SU-DHL-6 (cell line): ENCODE measurements at regions not wholly inside any gene's neighbourhood (a gene's known extent, or its start where the extent isn't known, plus 50 kb on each side); places are given as distances from the start of the nearest gene placed in this dataset.

Source experiments
- H2AFZ ChIP-seq: fragments of 200-600 bp; sonication (generic); 2 replicates; pipeline ENCODE4 v1.6.1; 2014; ENCODE audit warnings: low read depth, mild to moderate bottlenecking, moderate library complexity, mixed read lengths, antibody characterized with exemption, low read length; ENCODE audit not compliant: severe bottlenecking
- H3F3A ChIP-seq: fragments of 200-600 bp; shearing (Covaris generic); 2 replicates; pipeline ENCODE4 v1.6.0; 2016; ENCODE audit warnings: antibody characterized with exemption, mild to moderate bottlenecking; ENCODE audit not compliant: insufficient read depth
- H3K27ac ChIP-seq: fragments of 200-600 bp; sonication (generic); 2 replicates; pipeline ENCODE4 v1.5.1; 2016; ENCODE audit warnings: low read depth, mild to moderate bottlenecking, low read length, moderate library complexity, mixed read lengths
- H3K27me3 ChIP-seq: fragments of 200-600 bp; sonication (generic), shearing (Covaris generic); 2 replicates; pipeline ENCODE4 v1.6.0; 2014; ENCODE audit warnings: mild to moderate bottlenecking, low read length
- H3K36me3 ChIP-seq: fragments of 200-600 bp; sonication (generic); 2 replicates; pipeline ENCODE4 v1.6.1; 2014; ENCODE audit warnings: mild to moderate bottlenecking, low read length, mixed read lengths
- H3K4me2 ChIP-seq: fragments of 300-600, 200-600 bp; shearing (Covaris generic), sonication (generic); 2 replicates; pipeline ENCODE4 v1.6.0; 2014; ENCODE audit warnings: low read length, low read depth, mild to moderate bottlenecking; ENCODE audit not compliant: poor library complexity, severe bottlenecking
- H3K4me3 ChIP-seq: fragments of 200-600 bp; sonication (generic); 2 replicates; pipeline ENCODE4 v1.5.1; 2014; ENCODE audit warnings: antibody characterized with exemption, low read length, mild to moderate bottlenecking, mixed read lengths; ENCODE audit not compliant: insufficient read depth, poor library complexity, severe bottlenecking
- H3K79me2 ChIP-seq: fragments of 200-600 bp; sonication (generic); 2 replicates; pipeline ENCODE4 v1.6.1; 2014; ENCODE audit warnings: mild to moderate bottlenecking, low read length, moderate library complexity; ENCODE audit not compliant: insufficient read depth
- H3K9ac ChIP-seq: fragments of 200-600 bp; sonication (generic); 2 replicates; pipeline ENCODE4 v1.7.0; 2014; ENCODE audit warnings: mild to moderate bottlenecking, low read length
- H3K9me2 ChIP-seq: fragments of 200-600 bp; sonication (generic); replicated peaks from 2 replicates; pipeline ENCODE4 v1.6.1; 2014; ENCODE audit warnings: low read length; ENCODE audit not compliant: insufficient read depth
- H3K9me3 ChIP-seq: fragments of 200-600 bp; sonication (generic); 2 replicates; pipeline ENCODE4 v1.6.1; 2014; ENCODE audit warnings: low read length, mixed read lengths; ENCODE audit not compliant: insufficient read depth
- H4K20me1 ChIP-seq: fragments of 200-600 bp; sonication (generic); 2 replicates; pipeline ENCODE4 v1.6.1; 2014; ENCODE audit warnings: low read depth, mild to moderate bottlenecking, antibody characterized with exemption, low read length, moderate library complexity, mixed read lengths
- EZH2phosphoT487 ChIP-seq: fragments of 200-600 bp; sonication (generic), shearing (Covaris generic); conservative IDR thresholded peaks from 2 replicates; pipeline ENCODE4 v1.6.1; 2018; ENCODE audit warnings: mild to moderate bottlenecking, antibody characterized with exemption, low read length, moderate library complexity, mixed read lengths
- TF ChIP-seq, protein P1 (sequence below): fragments of 200-600 bp; sonication (generic); IDR thresholded peaks from one replicate; pipeline ENCODE4 v1.5.1; 2017; ENCODE audit warnings: antibody characterized with exemption, mild to moderate bottlenecking, low read length, moderate library complexity; ENCODE audit not compliant: insufficient read depth, poor library complexity, severe bottlenecking

GRCh38 chr11:39120890-39121289 lies 2338.6 kb downstream of the LRRC4C start:
- Histone ChIP-seq H2AFZ (no peak overlapping the region), H3K9me3 (no peaks in the 10 kb centered on the region), H3K9me2 (no peaks in the 10 kb centered on the region), H3K4me2 (no peak overlapping the region), H3K27ac (no peak overlapping the region), H3K9ac (no peak overlapping the region), H3K4me3 (no peak overlapping the region), H3K79me2 (no peaks in the 10 kb centered on the region), H3F3A (no peaks in the 10 kb centered on the region), H3K36me3 (no peaks in the 10 kb centered on the region), H4K20me1 (no peaks in the 10 kb centered on the region), H3K27me3 (no peaks in the 10 kb centered on the region)
- TF ChIP-seq, protein P1, sequence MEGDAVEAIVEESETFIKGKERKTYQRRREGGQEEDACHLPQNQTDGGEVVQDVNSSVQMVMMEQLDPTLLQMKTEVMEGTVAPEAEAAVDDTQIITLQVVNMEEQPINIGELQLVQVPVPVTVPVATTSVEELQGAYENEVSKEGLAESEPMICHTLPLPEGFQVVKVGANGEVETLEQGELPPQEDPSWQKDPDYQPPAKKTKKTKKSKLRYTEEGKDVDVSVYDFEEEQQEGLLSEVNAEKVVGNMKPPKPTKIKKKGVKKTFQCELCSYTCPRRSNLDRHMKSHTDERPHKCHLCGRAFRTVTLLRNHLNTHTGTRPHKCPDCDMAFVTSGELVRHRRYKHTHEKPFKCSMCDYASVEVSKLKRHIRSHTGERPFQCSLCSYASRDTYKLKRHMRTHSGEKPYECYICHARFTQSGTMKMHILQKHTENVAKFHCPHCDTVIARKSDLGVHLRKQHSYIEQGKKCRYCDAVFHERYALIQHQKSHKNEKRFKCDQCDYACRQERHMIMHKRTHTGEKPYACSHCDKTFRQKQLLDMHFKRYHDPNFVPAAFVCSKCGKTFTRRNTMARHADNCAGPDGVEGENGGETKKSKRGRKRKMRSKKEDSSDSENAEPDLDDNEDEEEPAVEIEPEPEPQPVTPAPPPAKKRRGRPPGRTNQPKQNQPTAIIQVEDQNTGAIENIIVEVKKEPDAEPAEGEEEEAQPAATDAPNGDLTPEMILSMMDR = no peak
- no peak for TF ChIP-seq EZH2phosphoT487

GRCh38 chr11:39113606-39114005 lies 2345.8 kb downstream of the LRRC4C start:
- no peaks in the 10 kb centered on the region for H3K9me3 ChIP-seq
- H3K36me3 ChIP-seq = no peaks in the 10 kb centered on the region
- no peak overlapping the region for H3K9ac ChIP-seq
- no peaks in the 10 kb centered on the region for H3K27me3 ChIP-seq
- no peaks in the 10 kb centered on the region for H3K9me2 ChIP-seq
- no peak overlapping the region for H2AFZ ChIP-seq
- H3K27ac ChIP-seq = no peak overlapping the region
- TF ChIP-seq EZH2phosphoT487 = no peak
- TF ChIP-seq, protein P1 = no peak
- no peaks in the 10 kb centered on the region for H3K79me2 ChIP-seq
- H4K20me1 ChIP-seq = no peaks in the 10 kb centered on the region
- H3K4me3 ChIP-seq = no peak overlapping the region
- no peak overlapping the region for H3K4me2 ChIP-seq
- H3F3A ChIP-seq = no peaks in the 10 kb centered on the region

GRCh38 chr11:39102236-39102635 lies 2357.2 kb downstream of the LRRC4C start:
- Histone ChIP-seq H3K36me3 (no peaks in the 10 kb centered on the region), H3K4me2 (no peak overlapping the region), H3K27me3 (no peaks in the 10 kb centered on the region), H3K9me3 (no peaks in the 10 kb centered on the region), H3K9ac (no peak overlapping the region), H3K9me2 (no peaks in the 10 kb centered on the region), H3K27ac (no peak overlapping the region), H3K4me3 (no peak overlapping the region), H3F3A (no peaks in the 10 kb centered on the region), H2AFZ (no peak overlapping the region), H3K79me2 (no peaks in the 10 kb centered on the region), H4K20me1 (no peaks in the 10 kb centered on the region)
- TF ChIP-seq, protein P1 = no peak
- TF ChIP-seq EZH2phosphoT487 = no peak
